ENCODE measurements at regions not wholly inside any gene's neighbourhood (a gene's known extent, or its start where the extent isn't known, plus 50 kb on each side); places are given as distances from the start of the nearest gene placed in this dataset.
A peak's percentile ranks its signal among the peaks of the same experiment; 100 is the strongest.

DNA sequence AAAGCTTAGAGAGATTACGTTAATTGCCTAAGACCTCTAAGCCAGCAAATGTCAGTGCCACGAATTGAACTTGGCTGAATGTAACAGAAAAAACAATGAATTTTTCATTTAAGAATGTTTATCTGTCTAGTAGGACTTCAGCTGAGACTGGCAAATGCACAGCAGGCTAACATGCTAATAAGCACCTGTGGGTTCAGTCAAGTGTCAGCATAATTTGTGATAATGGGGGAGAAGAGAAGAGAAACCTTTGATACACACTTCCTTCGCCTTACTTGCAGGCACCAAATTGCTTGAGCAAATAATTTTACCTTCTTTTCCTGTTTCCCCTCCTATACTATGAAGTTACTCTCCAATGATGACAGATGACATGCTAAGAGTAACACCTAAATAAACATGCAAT lies 1136.5 kb upstream of the SORCS1 start:
- peak in 1 of 3 experiments; percentile 11 for DNase-seq

DNA sequence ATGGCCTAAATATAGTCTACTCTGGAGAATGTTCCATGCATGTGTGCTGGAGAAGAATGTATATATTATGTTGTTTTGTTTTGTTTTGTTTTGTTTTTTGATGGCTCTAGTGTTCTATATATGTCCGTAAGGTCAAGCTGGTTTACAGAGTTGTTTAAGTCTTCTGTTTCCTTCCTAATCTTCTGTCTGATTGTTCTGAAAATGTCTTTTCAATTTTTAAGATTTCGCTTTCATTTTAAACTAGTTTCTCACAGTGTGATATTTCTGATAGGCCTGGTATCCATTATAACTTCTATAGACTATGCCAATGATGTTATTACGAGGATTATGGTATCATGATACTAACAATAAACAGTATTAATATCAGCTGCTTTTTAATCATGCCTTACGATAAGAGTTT lies 1126.3 kb upstream of the SORCS1 start:
- DNase-seq, result no peak

DNA sequence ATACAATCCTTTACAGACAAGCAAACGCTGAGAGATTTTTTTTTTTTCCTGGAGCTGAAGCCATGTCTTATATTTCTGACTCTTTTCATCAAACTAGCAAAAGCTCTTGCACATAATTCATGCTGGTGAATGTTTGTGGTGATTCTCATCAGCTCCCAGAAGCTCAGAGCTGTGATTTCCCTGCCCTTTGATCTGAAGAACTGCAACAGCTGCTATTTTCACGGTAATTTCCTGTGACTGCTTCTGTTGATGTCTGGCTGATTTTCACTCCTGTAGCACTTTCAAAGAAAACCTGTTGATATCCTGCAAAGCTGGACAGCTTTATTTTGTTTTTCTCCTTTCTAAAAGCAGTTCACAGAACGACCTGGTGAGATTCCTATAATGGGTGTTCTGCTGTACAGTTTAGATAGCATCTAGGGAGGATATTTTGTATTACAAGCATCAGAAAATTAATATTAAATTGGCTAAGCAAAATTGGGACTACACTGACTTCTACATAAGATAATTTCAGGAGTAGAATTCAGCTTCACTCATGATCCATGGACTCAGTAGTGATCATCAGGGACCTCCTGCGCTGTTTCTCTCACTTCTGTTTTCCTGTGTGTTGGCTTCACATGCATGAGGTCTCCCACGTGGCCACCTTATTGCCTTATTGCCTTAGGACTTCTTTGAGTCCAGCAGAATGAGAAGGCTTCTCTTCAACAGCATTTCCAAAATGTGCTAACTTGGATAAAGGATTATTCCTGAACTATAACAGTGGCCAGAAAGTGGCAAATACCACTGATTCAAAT lies 1111.6 kb upstream of the SORCS1 start:
- no peak for DNase-seq

DNA sequence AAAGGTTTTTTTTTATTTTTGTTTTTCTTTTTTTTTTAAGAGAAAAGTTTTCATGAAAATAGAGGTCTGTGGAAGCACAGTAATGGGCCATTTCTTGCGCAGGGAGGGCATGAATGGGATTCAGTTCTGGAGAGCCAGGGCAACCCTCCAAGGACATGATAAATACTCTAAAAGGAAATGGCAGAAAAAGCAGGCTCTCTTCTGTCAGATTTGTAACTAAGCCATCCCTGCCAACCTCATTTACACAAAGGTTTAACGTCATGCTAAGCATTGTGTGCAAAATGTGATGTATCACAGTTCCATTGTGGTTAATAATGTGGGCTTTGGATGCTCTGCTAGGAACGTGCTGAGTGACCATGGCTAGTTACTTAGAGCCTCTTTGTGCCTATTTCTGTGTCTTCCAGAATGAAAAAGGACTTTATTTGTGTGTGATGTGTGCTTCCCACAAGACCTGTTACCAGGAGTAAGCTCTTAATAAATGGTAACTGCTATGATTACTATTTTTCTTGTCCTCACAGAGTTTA lies 1095.9 kb upstream of the SORCS1 start:
- no peak for DNase-seq

DNA sequence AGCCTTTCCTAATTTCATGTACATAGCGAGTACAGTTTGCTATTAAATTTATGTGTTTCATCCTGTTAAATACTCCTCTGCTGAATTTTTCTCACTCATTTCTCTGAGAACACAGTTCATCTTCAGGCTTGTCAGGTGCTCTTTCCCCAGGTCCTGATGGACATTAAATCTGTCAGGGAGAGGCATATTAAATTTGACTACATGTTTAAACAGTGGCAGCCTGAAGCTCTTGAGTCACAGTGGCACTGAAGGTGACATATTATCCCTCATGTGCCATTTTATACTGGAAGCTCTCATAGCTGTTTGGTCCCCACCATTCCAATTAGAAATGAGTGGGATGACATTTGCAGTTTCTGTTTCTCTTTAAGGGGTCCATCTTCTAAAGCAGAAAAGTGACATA lies 1089.6 kb upstream of the SORCS1 start:
- DNase-seq, result no peak

DNA sequence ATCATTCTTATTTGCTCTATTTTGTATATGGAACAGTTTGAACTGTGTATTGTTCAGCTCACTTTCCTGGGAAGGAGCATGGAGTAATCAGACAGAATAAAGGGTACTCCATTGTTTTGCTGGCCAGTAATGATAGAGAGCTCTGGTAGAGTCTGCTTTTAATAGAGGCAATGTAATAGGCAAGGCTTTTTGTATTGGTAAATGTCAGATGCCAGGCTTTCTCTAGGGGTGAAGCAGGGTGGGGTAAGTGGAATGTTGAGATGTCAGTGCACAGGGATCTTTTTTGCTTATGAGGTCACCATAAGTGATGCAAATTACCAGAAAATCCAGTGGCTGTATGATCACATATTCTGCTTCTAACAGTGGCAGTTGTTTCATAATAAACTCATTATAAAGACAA lies 1088.3 kb upstream of the SORCS1 start:
- DNase-seq, result no peak

DNA sequence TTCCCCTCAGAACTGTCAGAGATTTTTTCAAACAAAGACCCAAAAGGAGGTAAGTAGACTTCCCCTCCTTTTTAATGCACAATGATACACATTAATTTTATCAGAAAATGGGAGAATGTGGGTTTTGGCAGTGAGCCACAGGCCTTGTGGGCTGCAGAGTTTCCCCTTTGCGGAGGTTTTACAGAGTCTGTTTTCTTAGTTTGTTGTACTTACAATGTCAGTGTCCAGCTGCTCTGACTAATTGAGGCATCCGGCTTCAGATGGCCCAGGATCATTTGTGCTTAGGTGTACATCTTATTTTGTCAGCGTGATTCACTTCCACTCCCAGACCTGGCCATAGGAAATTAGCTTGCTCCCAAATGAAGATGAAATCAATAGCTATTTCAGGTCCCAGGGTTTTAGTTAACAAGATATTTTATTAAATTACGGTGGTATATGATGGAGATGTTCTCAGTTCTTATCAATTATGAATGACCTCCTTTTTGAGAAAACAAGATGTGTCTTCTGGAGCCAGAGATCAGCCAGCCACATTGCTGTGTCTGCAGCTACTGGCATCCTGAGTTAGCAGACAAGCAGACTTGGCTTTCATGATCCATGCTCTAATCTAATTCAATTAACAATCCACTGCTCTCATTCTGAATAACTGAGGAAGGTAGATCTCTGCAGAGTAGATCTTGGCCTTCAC lies 1086.6 kb upstream of the SORCS1 start:
- no peak for DNase-seq

DNA sequence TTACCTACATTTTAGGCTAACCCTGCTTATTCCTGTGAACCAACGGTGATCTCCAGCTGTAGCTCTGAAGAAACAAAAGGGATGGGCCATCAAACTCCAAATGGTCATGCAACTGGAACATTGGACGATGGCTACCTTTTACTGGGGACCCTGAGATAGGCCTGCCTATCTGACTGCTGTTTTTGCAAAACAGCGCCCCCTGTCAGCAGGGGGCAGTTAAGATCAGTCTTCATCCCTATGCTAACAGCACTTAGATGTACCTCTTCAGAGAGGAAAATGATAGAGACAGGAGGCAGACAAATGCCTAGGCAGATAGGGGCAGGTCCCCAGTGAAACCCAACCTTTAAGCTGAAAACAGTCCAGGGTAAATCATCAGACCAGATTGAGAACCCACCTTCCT lies 1085.4 kb upstream of the SORCS1 start:
- DNase-seq, result no peak

DNA sequence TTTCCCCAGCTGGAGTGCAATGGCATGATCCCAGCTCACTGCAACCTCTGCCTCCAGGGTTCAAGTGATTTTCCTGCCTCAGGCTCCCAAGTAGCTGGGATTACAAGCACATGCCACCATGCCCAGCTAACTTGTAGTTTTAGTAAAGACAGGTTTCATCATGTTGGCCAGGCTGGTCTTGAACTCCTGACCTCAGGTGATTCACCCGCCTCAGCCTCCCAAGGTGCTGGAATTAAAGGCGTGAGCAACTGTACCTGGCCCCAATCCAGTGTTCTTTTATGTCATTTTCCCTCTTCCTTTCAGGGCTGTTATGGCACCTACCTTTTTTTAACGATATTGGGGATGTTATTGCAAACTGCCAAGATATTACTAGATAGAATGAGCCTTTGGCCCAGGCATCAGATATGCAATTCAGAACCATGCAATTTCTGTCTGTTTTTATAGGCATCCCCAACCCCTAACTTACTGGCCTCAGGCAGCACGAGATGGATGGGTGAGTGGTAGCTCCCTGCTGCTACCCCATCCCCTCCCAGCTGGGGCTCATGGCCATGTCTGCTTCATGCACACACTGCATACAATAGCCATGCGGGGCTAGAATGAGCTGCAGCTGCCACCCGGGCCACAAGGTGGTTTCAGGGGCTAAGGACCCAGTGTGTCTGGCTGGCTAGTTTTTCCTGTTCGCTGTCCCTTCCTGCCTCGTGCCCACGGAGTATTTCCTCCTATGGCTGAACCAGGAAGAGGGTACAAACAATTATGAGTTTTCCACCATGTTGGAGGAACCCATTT lies 1080.1 kb upstream of the SORCS1 start:
- DNase-seq, result no peak

DNA sequence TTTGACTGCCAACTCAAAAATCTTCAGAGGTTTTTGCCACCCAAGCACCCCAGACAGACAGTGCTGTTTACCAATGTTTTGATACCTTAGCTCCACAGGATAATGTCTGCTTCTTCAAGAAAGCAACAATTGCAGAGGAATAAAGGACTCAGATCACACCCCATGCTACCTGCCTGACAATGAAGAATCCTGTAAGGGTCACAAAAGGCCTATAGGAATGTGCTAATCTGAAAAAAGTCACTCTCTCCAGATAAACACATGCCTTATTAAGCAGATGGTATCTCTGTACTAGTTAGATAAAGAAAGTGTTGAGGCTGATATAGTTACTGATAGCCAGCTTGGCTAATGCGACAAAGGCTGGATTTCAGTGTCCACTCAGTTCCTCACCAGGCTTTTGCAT lies 1076.7 kb upstream of the SORCS1 start:
- no peak for DNase-seq

DNA sequence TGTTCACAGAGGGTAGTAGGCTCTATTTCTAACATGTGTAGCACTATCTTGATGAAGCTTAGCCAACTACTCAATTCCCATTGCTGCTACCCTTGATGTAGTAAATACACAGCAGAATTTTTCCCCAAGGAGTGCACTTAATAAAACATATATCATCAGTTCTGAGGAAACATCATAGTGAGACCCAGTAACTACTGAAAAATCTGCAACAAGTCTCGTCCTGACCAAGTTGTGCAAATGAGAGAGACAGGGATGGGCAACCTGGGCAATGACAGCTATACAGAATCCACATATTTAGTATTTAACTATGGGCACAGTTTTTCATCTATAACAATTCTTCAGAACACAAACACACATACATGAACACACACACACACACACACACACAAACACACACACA lies 1073.8 kb upstream of the SORCS1 start:
- DNase-seq, result no peak

DNA sequence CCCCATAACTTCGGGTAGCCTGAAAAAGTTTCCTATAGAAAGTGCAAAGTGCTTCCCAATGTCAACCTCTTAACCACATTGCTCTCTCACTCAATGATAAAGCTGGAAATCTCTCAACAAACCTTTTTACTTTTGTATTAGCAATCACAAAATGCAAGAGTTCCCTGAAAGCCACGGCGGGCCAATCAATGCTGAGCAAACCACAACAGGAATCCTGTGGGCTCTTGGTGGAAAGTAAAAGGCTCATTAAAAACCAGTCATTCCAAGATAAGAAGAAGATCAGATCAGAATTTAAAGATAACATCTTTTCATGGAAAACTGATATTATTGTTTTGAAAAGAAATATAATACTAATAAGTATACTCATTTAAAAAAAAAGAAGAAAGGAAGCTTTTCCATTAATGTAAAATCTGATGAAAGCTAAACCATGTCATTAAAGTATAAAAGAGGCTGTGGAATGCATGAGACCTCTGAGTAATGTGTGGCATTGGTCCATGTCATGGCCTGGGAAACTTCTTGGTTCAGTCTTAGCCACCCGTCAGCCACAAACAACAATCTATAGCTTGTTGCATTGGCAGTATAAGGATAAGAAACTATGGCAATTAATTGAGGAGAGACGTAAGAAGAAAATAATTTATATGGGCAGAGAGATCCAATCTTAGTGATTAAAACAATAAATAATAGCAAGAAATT lies 1066.1 kb upstream of the SORCS1 start:
- DNase-seq, result no peak

DNA sequence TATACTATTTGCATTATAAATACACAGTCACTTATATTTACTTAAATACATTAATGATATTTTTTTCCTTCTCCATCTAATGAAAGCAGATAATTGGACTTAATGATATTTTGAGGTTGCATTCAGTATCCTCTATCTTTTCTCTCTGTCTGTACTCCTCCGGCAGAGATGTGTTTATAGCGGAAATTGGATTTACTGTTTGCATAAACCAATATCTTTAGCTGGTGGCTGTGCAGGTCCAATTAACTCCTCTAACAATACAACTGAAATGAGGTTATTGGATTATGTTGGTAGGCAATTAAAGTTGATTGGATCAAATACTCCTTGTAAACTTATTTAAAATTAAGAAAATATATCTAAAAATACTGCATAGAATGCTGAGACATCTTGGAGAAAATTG lies 1044.2 kb upstream of the SORCS1 start:
- no peak for DNase-seq

DNA sequence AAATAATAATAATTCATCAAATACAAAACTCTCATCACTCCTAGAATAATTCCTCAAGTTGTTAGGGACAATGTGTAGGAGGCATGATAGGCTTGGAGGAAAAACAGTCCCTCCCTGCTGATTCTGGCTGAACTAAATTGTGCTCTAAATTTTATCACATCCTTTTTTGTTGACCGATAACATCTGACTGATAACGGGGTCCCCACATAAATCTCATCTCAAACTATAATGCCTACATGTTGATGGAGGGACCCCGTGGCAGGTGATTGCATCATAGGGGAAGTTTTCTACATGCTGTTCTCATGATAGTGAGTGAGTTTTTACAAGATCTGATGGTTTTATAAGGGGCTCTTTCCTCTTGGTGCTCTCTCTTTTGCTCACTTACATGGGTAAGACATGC lies 1043.5 kb upstream of the SORCS1 start:
- DNase-seq, result no peak

DNA sequence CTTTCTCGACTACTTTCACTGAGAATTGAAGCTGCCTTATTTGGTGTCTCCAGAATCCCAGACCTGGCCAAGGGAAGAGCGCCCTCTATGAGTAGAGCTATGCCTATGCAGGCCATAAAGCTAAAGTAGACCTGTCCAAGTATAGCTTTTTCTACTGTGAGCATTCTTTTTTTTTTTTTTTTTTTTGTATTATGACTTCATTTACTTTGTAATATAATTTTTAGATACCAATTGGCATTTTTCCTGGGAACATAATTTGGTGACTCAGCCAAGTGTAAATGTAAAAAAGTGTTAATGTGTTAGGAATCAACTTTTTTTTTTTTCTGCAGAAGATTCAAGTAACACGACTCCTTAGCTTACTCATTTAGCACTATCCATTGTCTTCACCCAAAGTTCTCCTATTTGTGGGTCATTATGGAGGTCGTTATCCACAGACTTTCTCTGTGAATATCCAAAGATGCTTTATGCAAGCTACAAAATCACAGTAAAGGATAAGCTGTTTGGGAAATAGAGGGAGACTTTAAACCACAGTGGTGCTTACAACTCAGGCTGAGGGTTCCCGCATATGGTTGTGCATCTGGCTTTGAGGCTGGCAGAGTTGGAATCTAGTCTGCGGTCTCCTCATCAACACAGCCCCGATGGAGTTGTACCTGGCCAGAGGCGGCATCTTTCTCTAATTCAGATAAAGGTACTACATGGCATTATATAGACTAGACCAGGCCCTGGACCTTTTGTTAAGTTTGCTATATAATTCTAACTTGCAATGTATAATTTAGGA lies 1040.2 kb upstream of the SORCS1 start:
- DNase-seq, result peak in 1 of 3 experiments; percentile 0

DNA sequence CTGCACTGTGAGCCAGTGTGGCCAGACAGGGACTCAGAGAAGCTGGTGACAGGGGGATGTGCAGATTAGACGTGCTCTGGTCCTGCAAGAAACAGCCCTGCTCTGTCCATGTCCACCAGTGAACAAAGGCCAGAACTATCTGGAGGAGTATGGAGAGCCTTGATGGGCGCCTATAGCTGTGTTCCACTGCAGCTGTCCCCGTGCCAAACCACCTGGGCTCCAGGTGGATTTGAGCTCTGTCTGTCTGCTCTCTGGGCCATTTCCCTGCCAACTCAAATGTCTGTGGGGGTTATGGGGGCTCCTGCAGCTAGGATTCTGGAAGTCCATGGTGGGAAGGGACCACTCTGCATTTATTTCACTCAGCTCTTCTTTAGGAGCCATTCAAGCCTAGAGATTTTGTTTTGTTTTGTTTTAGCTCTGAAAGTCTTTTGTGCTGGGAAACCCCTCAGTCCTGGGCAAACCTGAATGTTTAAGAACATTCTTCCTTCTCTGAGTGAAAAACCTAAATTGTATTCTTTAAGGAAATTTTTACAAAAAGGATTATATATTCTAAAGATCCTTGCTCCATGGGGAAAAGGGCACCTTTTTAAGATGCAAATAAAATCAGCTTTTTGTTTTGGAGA lies 1039.5 kb upstream of the SORCS1 start:
- DNase-seq, result no peak

DNA sequence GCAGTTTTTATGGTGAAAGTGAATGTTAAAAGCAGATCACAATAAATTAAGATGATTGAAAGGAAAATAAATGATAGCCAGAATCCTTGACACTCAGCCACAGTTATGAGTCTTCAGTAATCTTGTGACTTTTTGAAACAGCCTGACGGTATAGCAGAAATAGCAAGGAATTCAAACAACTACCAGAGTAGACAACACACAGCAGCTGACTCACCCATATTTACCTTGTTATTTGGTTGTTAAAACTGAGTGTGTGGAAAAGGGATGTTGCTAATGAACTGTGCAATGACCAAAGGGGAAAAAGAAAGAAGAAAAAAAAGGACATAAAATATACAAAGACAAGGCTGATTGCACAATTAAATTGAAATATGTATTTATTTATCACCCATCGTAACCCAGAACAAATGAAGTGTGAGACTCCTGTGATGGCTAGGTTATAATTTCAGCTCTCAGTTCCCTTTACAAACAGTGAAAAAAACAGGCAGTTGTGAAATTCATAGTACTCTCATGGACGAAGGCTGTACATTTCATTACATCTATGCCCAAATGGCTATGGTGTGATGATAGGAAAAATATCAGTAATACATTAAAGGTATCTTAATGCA lies 1023.0 kb upstream of the SORCS1 start:
- no peak for DNase-seq

DNA sequence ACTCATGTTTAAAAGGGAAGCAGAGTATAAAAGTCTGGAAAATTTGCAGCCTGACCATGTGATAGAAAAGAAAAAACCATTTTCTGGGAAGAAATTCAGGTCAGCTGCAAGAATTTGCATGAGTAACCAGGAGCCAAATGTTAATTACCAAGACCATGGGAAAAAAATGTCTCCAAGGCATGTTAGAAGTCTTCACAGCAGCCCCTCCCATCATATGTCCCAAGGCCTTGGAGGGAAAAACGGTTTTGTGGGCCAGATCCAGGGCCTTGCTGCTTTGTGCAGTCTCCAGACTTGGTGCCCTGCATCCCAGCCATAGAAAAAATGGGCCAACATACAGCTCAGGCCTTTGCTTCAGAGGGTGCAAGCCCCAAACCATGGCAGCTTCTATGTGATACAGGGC lies 1019.6 kb upstream of the SORCS1 start:
- no peak for DNase-seq

DNA sequence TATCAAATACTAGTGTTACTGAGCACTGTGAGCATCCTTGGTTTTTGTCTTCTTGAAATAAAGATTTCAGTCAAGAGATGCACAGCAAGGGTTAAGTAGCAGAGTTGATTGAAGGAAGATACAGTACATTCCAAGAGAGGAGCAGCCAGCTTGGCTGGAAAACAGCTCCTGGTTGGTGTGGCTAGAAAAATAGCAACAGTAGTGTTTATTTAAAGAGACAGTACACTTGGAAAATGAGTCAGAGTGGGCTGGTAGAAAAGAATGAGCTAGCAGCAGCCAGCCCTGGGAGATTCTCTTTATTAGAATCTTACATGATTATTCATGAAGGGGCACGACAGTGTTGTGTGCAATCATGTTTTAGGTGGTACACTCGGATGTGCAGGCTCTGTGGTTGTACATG lies 1016.4 kb upstream of the SORCS1 start:
- DNase-seq, result no peak

DNA sequence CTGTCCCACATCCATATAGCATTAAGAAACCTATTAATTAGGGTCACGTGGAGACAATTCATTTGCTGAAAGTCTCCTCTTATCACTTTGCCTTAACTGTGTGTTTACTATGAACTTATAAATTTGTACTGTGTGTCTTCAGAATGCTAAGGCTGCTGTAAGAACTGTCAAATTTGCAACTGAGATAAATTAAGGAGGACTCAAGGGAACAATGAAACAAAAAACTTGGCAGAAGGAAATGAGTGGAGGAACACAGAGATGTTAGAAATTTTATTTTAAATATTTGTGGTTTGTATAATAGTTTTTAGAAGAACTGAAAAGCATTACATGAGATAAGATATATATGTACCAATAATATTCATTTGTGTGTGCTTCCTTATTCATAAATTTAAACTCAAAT lies 1005.3 kb upstream of the SORCS1 start:
- DNase-seq, result no peak

DNA sequence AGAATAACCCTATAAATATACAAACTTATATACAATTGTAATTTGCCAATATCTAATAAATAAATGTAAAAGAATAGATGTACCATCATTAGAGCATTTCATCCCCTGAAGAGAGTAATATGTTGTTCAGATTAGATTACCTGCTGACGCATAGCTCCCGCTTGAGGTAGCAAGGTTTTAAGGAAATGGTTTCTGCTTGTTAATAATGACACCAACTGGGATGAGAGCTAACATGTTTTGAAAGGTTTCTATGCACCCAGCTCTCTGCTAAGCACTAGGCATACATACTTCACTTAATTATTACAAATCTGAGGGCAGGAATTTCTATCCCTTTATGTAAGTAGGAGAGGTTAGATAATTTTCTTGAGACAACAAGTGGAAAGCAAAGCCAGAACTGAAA lies 1003.3 kb upstream of the SORCS1 start:
- DNase-seq, result no peak

All from NCI-H1417 (cell line).